ENCODE measurements at regions not wholly inside any gene's neighbourhood (a gene's known extent, or its start where the extent isn't known, plus 50 kb on each side); places are given as distances from the start of the nearest gene placed in this dataset.
A peak's percentile ranks its signal among the peaks of the same experiment; 100 is the strongest.

DNA sequence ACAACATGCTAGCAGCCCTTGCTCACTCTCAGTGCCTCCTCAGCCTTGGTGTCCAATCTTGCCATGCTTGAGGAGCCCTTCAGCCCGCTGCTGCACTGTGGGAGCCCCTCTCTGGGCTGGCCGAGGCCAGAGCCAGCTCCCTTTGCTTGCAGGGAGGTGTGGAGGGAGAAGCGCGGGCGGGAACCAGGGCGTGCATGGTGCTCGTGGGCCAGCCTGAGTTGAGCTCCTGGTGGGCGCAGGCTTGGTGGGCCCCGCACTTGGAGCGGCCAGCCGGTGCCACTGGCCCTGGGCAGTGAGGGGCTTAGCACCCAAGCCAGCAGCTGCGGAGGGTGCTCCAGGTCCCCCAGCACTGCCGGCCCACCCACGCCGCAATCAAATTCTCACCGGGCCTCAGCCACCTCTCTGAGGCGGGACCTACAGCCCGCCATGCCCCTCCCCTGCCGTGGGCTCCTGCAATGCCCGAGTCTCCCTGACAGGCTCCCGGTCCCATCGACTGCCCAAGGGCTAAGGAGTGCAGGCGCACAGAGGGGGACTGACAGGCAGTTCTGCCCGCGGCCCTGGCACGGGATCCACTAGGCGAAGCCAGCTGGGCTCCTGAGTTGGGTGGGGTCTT is 333.5 kb downstream of the KCNN2 start:
- DNase-seq (ENCODE audit: low read depth), result no peak
- TF ChIP-seq, protein P1, sequence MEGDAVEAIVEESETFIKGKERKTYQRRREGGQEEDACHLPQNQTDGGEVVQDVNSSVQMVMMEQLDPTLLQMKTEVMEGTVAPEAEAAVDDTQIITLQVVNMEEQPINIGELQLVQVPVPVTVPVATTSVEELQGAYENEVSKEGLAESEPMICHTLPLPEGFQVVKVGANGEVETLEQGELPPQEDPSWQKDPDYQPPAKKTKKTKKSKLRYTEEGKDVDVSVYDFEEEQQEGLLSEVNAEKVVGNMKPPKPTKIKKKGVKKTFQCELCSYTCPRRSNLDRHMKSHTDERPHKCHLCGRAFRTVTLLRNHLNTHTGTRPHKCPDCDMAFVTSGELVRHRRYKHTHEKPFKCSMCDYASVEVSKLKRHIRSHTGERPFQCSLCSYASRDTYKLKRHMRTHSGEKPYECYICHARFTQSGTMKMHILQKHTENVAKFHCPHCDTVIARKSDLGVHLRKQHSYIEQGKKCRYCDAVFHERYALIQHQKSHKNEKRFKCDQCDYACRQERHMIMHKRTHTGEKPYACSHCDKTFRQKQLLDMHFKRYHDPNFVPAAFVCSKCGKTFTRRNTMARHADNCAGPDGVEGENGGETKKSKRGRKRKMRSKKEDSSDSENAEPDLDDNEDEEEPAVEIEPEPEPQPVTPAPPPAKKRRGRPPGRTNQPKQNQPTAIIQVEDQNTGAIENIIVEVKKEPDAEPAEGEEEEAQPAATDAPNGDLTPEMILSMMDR (conservative IDR thresholded peaks at IDR 0.05; ENCODE audit: control insufficient read depth, insufficient read depth, low read depth, low read length), result no peak
- H3K4me3 ChIP-seq (ENCODE audit: control insufficient read depth, low read depth, low read length), result no peak overlapping the region

GRCh38 chr5:114686356-114686755 is 324.5 kb downstream of the KCNN2 start:
- DNase-seq (ENCODE audit: low read depth), result no peak
- TF ChIP-seq, protein P1 (conservative IDR thresholded peaks at IDR 0.05; ENCODE audit: control insufficient read depth, insufficient read depth, low read depth, low read length), result no peak
- H3K4me3 ChIP-seq (ENCODE audit: control insufficient read depth, low read depth, low read length), result no peak overlapping the region

DNA sequence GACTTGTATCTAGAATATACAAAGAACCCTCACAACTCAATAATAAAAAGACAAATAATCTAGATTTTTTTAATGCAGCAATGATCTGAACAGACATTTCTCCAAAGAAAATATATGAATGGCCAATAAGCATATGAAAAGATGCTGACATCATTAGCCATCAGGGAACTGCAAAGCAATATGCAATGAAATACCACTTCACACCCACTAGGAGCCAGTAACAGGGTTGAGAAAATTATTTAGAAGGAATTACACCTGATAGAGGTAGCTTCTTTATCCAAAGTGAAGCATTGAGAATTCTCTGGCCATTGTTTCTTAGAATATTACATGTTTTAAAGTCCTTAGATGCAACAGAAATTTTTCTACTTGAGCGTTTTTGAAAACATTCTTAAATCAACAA is 316.9 kb downstream of the KCNN2 start:
- TF ChIP-seq, protein P1 (conservative IDR thresholded peaks at IDR 0.05; ENCODE audit: control insufficient read depth, insufficient read depth, low read depth, low read length), result no peak
- no peak overlapping the region for H3K4me3 ChIP-seq (ENCODE audit: control insufficient read depth, low read depth, low read length)
- no peak for DNase-seq (ENCODE audit: low read depth)

- TF ChIP-seq, protein P1 (conservative IDR thresholded peaks at IDR 0.05; ENCODE audit: control insufficient read depth, insufficient read depth, low read depth, low read length), result no peak
- DNase-seq (ENCODE audit: low read depth), result no peak
- H3K4me3 ChIP-seq (ENCODE audit: control insufficient read depth, low read depth, low read length), result no peak overlapping the region
These were observed 303.7 kb downstream of the KCNN2 start for GRCh38 chr5:114665551-114665950.

- DNase-seq (ENCODE audit: low read depth), result no peak
These were observed 298.9 kb downstream of the KCNN2 start for GRCh38 chr5:114660791-114661190.

DNA sequence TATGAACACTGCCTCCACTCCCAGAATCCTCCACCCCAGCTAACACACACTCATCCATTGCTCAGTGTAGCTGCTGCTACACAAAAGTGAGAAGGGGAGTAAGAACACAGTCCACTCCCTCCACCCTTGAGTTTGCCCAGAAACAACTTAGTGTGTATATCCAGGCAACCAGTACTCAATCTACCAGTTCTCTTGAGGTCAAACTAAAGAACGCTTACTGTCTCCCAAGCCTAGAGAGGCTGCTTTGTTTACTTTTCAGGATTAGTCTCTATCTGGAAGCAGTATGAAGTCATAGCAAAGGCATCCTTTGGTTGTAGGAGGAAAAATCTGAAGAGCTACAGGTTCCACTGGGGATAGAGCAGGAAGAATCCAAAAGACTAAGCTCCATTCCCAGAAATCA is 296.3 kb downstream of the KCNN2 start:
- TF ChIP-seq, protein P1 (conservative IDR thresholded peaks at IDR 0.05; ENCODE audit: control insufficient read depth, insufficient read depth, low read depth, low read length), result no peak
- peak; percentile 55 for DNase-seq (ENCODE audit: low read depth)
- H3K4me3 ChIP-seq (ENCODE audit: control insufficient read depth, low read depth, low read length), result no peak overlapping the region

More at GRCh38 chr5:114660791-114661190, 298.9 kb downstream of the KCNN2 start:
- TF ChIP-seq, protein P1 (conservative IDR thresholded peaks at IDR 0.05; ENCODE audit: control insufficient read depth, insufficient read depth, low read depth, low read length), result no peak
- H3K4me3 ChIP-seq (ENCODE audit: control insufficient read depth, low read depth, low read length), result no peak overlapping the region

Measured in fibroblast of mammary gland (primary cell).